Endothelial cell of umbilical vein (primary cell): ENCODE measurements at regions not wholly inside any gene's neighbourhood (a gene's known extent, or its start where the extent isn't known, plus 50 kb on each side); places are given as distances from the start of the nearest gene placed in this dataset.
"Not testable (repeated sequence)": the region's sequence is repeated elsewhere in the genome, so short reads cannot be mapped to it uniquely, and the experiment has no call there.

Experiments used
- BruUV-seq: library from RNA; stranded (reverse); fragments of 400-500 nt; replicated peaks from 2 replicates; lab custom pipeline; 2021; lab: Mats Ljungman, UMichigan
- CTCF ChIA-PET: fragments of 300-600, 350-600 bp; sonication (Branson Sonifier 250); formaldehyde crosslinking; loops from one replicate; lab custom pipeline; 2021; ENCODE audit warnings: antibody characterized with exemption, inconsistent platforms; lab: Charles Lee
- POLR2A ChIA-PET: fragments of 300-600, 350-600 bp; sonication (Branson Sonifier 250); formaldehyde crosslinking; loops from one replicate; lab custom pipeline; 2021; ENCODE audit warnings: antibody characterized with exemption, inconsistent platforms; lab: Charles Lee
- DNase-seq: peaks from one replicate; pipeline ENCODE4 v3.0.0-alpha.2; 2011; ENCODE audit warnings: low read depth, low spot score
- FAIRE-seq: peaks from 2 replicates; lab custom pipeline; 2011; peaks lifted over from hg19 to GRCh38; lab: Jason Lieb, UNC
- H2AFZ ChIP-seq: 2 replicates; pipeline ENCODE4 v1.6.0; 2012; ENCODE audit warnings: low read depth, low read length, control low read depth, inconsistent platforms
- H3K27ac ChIP-seq: 2 replicates; pipeline ENCODE4 v1.5.1; 2011; ENCODE audit warnings: low read depth, mild to moderate bottlenecking, control low read depth, low read length, moderate library complexity; ENCODE audit not compliant: insufficient read depth
- H3K27me3 ChIP-seq, 2 experiments: 2 replicates each; pipeline versions ENCODE4 v1.6.0 to v1.6.1; 2011; ENCODE audit warnings: low read length in 2 of 2, mixed read lengths in 1 of 2; ENCODE audit not compliant: control insufficient read depth in 2 of 2, insufficient read depth in 2 of 2
- H3K36me3 ChIP-seq, 2 experiments: 2 replicates in 1 of 2; 3 replicates in 1 of 2; pipeline ENCODE4 v1.5.1; 2011; ENCODE audit warnings: low read length in 2 of 2, mild to moderate bottlenecking in 1 of 2, moderate library complexity in 1 of 2; ENCODE audit not compliant: control insufficient read depth in 2 of 2, insufficient read depth in 2 of 2; ENCODE audit errors: extremely low read depth in 1 of 2
- H3K4me1 ChIP-seq: 3 replicates; pipeline ENCODE4 v1.5.1; 2011; ENCODE audit warnings: mild to moderate bottlenecking, low read length; ENCODE audit not compliant: control insufficient read depth, insufficient read depth; ENCODE audit errors: extremely low read depth
- H3K4me2 ChIP-seq: 2 replicates; pipeline ENCODE4 v1.6.1; 2011; ENCODE audit warnings: low read length, control low read depth, mixed read lengths; ENCODE audit not compliant: insufficient read depth
- H3K4me3 ChIP-seq, 3 experiments: fragments of 200-600 bp in 1 of 3; sonication (generic), shearing (Covaris generic) in 1 of 3; replicated peaks in 1 of 3; 2 replicates each; pipeline ENCODE4 v1.5.1; 2011 to 2016; ENCODE audit warnings: control low read depth in 3 of 3, low read length in 3 of 3, mild to moderate bottlenecking in 2 of 3, inconsistent platforms in 1 of 3, low read depth in 1 of 3, moderate library complexity in 1 of 3; ENCODE audit not compliant: insufficient read depth in 1 of 3
- H3K79me2 ChIP-seq: 2 replicates; pipeline ENCODE4 v1.6.0; 2012; ENCODE audit warnings: low read length, inconsistent platforms; ENCODE audit not compliant: control insufficient read depth, insufficient read depth
- H3K9ac ChIP-seq: replicated peaks from 2 replicates; pipeline ENCODE3; 2011; ENCODE audit warnings: low read length, control low read depth; ENCODE audit not compliant: insufficient read depth; ENCODE audit errors: extremely low read depth
- H3K9me1 ChIP-seq: replicated peaks from 3 replicates; pipeline ENCODE4 v1.6.0; 2011; ENCODE audit warnings: mild to moderate bottlenecking, low read length; ENCODE audit not compliant: control insufficient read depth, insufficient read depth; ENCODE audit errors: extremely low read depth
- H3K9me3 ChIP-seq: replicated peaks from 2 replicates; pipeline ENCODE4 v1.5.1; 2012; ENCODE audit warnings: low read length, inconsistent platforms; ENCODE audit not compliant: control insufficient read depth, insufficient read depth
- H4K20me1 ChIP-seq: replicated peaks from 2 replicates; pipeline ENCODE3; 2011; ENCODE audit warnings: mild to moderate bottlenecking, low read length; ENCODE audit not compliant: control insufficient read depth, insufficient read depth; ENCODE audit errors: extremely low read depth
- JUN ChIP-seq: IDR thresholded peaks from 2 replicates; pipeline ENCODE4 v1.6.1; 2011; ENCODE audit warnings: borderline replicate concordance, low read depth; ENCODE audit not compliant: insufficient read length, insufficient read depth
- MAX ChIP-seq: IDR thresholded peaks from 2 replicates; pipeline ENCODE4 v1.6.1; 2011; ENCODE audit not compliant: insufficient read depth, insufficient read length
- MYC ChIP-seq: IDR thresholded peaks from one replicate; pipeline ENCODE4 v1.6.1; 2011; ENCODE audit warnings: mild to moderate bottlenecking, low read depth, low read length
- POLR2A ChIP-seq: IDR thresholded peaks from 2 replicates; pipeline ENCODE4 v1.6.1; 2012; ENCODE audit warnings: low read depth, mild to moderate bottlenecking, control low read depth, low read length
- dilution Hi-C: fragments of 300-500 bp; cut with MboI; formaldehyde crosslinking; loops from one replicate; pipeline ENCODE4 v1.15.0; 2019; ENCODE audit warnings: low sequenced_read_pairs; ENCODE audit not compliant: extremely low pct_ligation_motif_present
- intact Hi-C: fragments of 100-400 bp; cut with micrococcal nuclease; formaldehyde crosslinking; loops from one replicate; pipeline ENCODE4 v1.10.0; 2022

- no peaks in the 10 kb centered on the region for H3K4me1 ChIP-seq
- DNase-seq (no peak), FAIRE-seq (no peak)
- TF ChIP-seq MAX (no peak), MYC (no peak), POLR2A (no peak), JUN (no peak)
- CTCF ChIA-PET: no interaction called here
- H3K4me2 ChIP-seq: no peak overlapping the region
- H3K27me3 ChIP-seq: no peaks in the 10 kb centered on the region
- intact Hi-C loops: no loop called here
- no peak overlapping the region for H3K9ac ChIP-seq
- H4K20me1 ChIP-seq: no peaks in the 10 kb centered on the region
- dilution Hi-C loops: no loop called here
- no peak overlapping the region for H2AFZ ChIP-seq
- H3K9me1 ChIP-seq: no peaks in the 10 kb centered on the region
- no TSS peak for BruUV-seq
- no peaks in the 10 kb centered on the region for H3K9me3 ChIP-seq
- no peaks in the 10 kb centered on the region for H3K36me3 ChIP-seq
- no peak overlapping the region for H3K27ac ChIP-seq
- no peaks in the 10 kb centered on the region for H3K79me2 ChIP-seq
- H3K4me3 ChIP-seq: no peak overlapping the region
- POLR2A ChIA-PET: no interaction called here
These were observed 75.6 kb upstream of the GRIN3A start for GRCh38 chr9:101814064-101814463.

DNA sequence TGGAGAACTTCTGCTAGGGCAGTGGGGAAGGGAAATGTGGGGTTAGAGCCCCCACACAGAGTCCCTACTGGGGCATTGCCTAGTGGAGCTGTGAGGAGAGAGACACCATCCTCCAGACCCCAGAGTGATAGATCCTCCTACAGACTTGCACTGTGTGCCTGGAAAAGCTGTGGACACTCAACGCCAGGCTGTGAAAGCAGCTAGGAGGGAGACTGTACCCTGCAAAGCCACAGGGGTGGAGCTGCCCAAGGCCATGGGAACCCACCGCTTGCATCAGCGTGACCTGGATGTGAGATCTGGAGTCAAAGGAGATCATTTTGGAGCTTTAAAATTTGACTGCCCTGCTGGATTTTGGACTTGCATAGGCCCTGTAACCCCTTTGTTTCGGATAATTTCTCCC lies 69.4 kb upstream of the GRIN3A start:
- H2AFZ ChIP-seq, DNase-seq, CTCF ChIA-PET, H3K36me3 ChIP-seq, H3K79me2 ChIP-seq, FAIRE-seq, H3K4me3 ChIP-seq, intact Hi-C loops, H3K9me1 ChIP-seq, dilution Hi-C loops, H3K27ac ChIP-seq, H3K4me2 ChIP-seq, H3K27me3 ChIP-seq, H3K9ac ChIP-seq, H3K9me3 ChIP-seq, H3K4me1 ChIP-seq, H4K20me1 ChIP-seq, BruUV-seq, POLR2A ChIA-PET: not testable (repeated sequence)
